ENCODE measurements at regions not wholly inside any gene's neighbourhood (a gene's known extent, or its start where the extent isn't known, plus 50 kb on each side); places are given as distances from the start of the nearest gene placed in this dataset.
"Not testable (repeated sequence)": the region's sequence is repeated elsewhere in the genome, so short reads cannot be mapped to it uniquely, and the experiment has no call there.

DNA sequence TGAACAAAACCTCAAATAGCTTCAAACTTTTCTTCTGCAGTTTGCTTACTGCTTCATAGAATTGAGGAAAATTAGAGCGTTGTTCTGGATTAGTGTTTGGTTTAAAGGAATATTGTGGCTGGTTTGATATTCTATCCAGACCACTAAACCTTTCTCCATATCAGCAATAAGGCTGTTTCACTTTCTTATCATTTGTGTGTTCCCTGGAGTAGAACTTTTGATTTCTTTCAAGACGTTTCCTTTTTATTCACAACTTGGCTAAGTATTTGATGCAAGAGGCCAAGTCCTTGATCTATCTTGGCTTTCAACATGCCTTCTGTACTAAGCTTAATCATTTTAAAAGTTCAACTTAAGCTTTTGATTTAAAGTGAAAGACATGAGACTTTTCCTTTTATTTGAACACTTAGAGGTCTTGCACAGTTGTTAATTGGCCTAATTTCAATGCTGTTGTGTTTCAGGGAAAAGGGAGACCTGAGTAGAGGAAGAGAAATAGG, 359.1 kb downstream of the S1PR1 start:
- Histone ChIP-seq H3K4me3 (no peak overlapping the region), H3K9me3 (no peaks in the 10 kb centered on the region), H3K36me3 (no peaks in the 10 kb centered on the region), H3K4me1 (no peaks in the 10 kb centered on the region), H3K27me3 (no peaks in the 10 kb centered on the region), H3K27ac (no peak overlapping the region)
- DNase-seq = no peak
- intact Hi-C loops (cut with DNase I; ENCODE audit: low total_unique reads) = no loop called here
- no peak for TF ChIP-seq CTCF (IDR thresholded peaks at IDR 0.05)

- H3K36me3 ChIP-seq; DNase-seq; H3K27me3 ChIP-seq; H3K4me1 ChIP-seq; H3K4me3 ChIP-seq; H3K27ac ChIP-seq; intact Hi-C loops (cut with DNase I; ENCODE audit: low total_unique reads); H3K9me3 ChIP-seq: not testable (repeated sequence)
Observed at GRCh38 chr1:101600615-101601014, 363.8 kb downstream of the S1PR1 start.

GRCh38 chr1:101603726-101604125, 366.9 kb downstream of the S1PR1 start:
- no peaks in the 10 kb centered on the region for H3K36me3 ChIP-seq
- intact Hi-C loops (cut with DNase I; ENCODE audit: low total_unique reads) = no loop called here
- H3K9me3 ChIP-seq = peaks cover 0 to under 1% (median 0%) of the 10 kb centered on the region in 3 donors
- DNase-seq = no peak
- no peak overlapping the region for H3K27ac ChIP-seq
- TF ChIP-seq CTCF (IDR thresholded peaks at IDR 0.05) = no peak
- H3K4me1 ChIP-seq = no peaks in the 10 kb centered on the region
- no peaks in the 10 kb centered on the region for H3K27me3 ChIP-seq
- H3K4me3 ChIP-seq = no peak overlapping the region

DNA sequence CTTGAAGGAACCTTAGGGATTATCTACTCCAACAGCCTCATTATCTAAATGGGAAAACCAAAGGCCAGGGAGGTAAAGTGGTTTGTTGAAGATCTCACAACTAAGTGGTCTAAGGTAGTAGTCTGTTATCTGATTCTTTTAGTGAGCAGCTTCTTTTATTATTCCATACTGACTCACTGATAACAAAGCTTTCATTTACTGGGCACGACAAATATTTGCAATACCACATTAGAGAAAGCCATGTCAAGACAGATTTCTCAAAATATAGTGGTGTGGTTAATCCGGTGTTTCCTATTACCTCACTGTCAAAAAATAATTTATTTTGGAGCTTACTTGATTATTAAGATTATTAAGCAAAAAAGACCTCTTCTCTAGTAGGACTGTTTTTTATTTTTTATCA, 369.1 kb downstream of the S1PR1 start:
- H3K36me3 ChIP-seq = no peaks in the 10 kb centered on the region
- H3K27me3 ChIP-seq = no peaks in the 10 kb centered on the region
- intact Hi-C loops (cut with DNase I; ENCODE audit: low total_unique reads) = no loop called here
- DNase-seq = no peak
- no peak overlapping the region for H3K4me3 ChIP-seq
- no peak for TF ChIP-seq CTCF (IDR thresholded peaks at IDR 0.05)
- H3K4me1 ChIP-seq = no peaks in the 10 kb centered on the region
- H3K9me3 ChIP-seq = peaks cover 0 to 8% (median 5%) of the 10 kb centered on the region in 3 donors
- H3K27ac ChIP-seq = no peak overlapping the region

GRCh38 chr1:101613546-101613945, 376.7 kb downstream of the S1PR1 start:
- H3K27ac ChIP-seq = no peak overlapping the region
- intact Hi-C loops (cut with DNase I; ENCODE audit: low total_unique reads) = no loop called here
- H3K36me3 ChIP-seq = no peaks in the 10 kb centered on the region
- H3K4me1 ChIP-seq = no peaks in the 10 kb centered on the region
- H3K9me3 ChIP-seq = peaks cover 0 to 8% (median 5%) of the 10 kb centered on the region in 3 donors
- no peak for DNase-seq
- TF ChIP-seq CTCF (IDR thresholded peaks at IDR 0.05) = no peak
- no peaks in the 10 kb centered on the region for H3K27me3 ChIP-seq
- no peak overlapping the region for H3K4me3 ChIP-seq

GRCh38 chr1:101618900-101619299, 377.8 kb downstream of the OLFM3 start:
- no peak overlapping the region for H3K27ac ChIP-seq
- no peak for DNase-seq
- H3K4me3 ChIP-seq = no peak overlapping the region
- no peak for TF ChIP-seq CTCF (IDR thresholded peaks at IDR 0.05)
- H3K27me3 ChIP-seq = no peaks in the 10 kb centered on the region
- no peaks in the 10 kb centered on the region for H3K4me1 ChIP-seq
- no peaks in the 10 kb centered on the region for H3K9me3 ChIP-seq
- intact Hi-C loops (cut with DNase I; ENCODE audit: low total_unique reads) = no loop called here
- no peaks in the 10 kb centered on the region for H3K36me3 ChIP-seq

Data from tibial artery (tissue), 4 donors.